Body of pancreas (tissue), 4 donors: ENCODE measurements at regions not wholly inside any gene's neighbourhood (a gene's known extent, or its start where the extent isn't known, plus 50 kb on each side); places are given as distances from the start of the nearest gene placed in this dataset.

Source experiments
- POLR2A ChIP-seq, 3 donors: fragments of 450-650 bp; IDR thresholded peaks; one replicate each; pipeline ENCODE4 v1.6.1; 2016; ENCODE audit warnings: antibody characterized with exemption in 3 of 3, mild to moderate bottlenecking in 2 of 3
- TF ChIP-seq, protein P1 (sequence below), 7 experiments: fragments of 450-650 bp in 4 of 7; fragments of 200-600 bp in 3 of 7; sonication (generic) in 3 of 7; IDR thresholded peaks; one replicate each; pipeline ENCODE4 v1.5.1; 2016 to 2019; ENCODE audit warnings: antibody characterized with exemption in 7 of 7

- TF ChIP-seq, protein P1, sequence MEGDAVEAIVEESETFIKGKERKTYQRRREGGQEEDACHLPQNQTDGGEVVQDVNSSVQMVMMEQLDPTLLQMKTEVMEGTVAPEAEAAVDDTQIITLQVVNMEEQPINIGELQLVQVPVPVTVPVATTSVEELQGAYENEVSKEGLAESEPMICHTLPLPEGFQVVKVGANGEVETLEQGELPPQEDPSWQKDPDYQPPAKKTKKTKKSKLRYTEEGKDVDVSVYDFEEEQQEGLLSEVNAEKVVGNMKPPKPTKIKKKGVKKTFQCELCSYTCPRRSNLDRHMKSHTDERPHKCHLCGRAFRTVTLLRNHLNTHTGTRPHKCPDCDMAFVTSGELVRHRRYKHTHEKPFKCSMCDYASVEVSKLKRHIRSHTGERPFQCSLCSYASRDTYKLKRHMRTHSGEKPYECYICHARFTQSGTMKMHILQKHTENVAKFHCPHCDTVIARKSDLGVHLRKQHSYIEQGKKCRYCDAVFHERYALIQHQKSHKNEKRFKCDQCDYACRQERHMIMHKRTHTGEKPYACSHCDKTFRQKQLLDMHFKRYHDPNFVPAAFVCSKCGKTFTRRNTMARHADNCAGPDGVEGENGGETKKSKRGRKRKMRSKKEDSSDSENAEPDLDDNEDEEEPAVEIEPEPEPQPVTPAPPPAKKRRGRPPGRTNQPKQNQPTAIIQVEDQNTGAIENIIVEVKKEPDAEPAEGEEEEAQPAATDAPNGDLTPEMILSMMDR (IDR thresholded peaks at IDR 0.05), result no peak
- no peak for TF ChIP-seq POLR2A (IDR thresholded peaks at IDR 0.05)
Observed at GRCh38 chr1:79519084-79519760, 512.7 kb upstream of the ADGRL4 start.
